Mesodermal cell (in vitro differentiated cells): ENCODE measurements at regions not wholly inside any gene's neighbourhood (a gene's known extent, or its start where the extent isn't known, plus 50 kb on each side); places are given as distances from the start of the nearest gene placed in this dataset.

Source experiments
- H3K27ac ChIP-seq: 2 replicates; pipeline ENCODE4 v1.7.0; 2013; ENCODE audit warnings: mild to moderate bottlenecking, low read depth, low read length, moderate library complexity; ENCODE audit not compliant: severe bottlenecking
- H3K36me3 ChIP-seq: 2 replicates; pipeline ENCODE4 v1.7.1; 2013; ENCODE audit warnings: mild to moderate bottlenecking, low read length, moderate library complexity; ENCODE audit not compliant: control insufficient read depth, insufficient read depth
- H3K4me1 ChIP-seq: one replicate; pipeline ENCODE4 v1.7.1; 2013; ENCODE audit warnings: mild to moderate bottlenecking, low read length; ENCODE audit not compliant: insufficient read depth, control insufficient read depth, poor library complexity, severe bottlenecking
- H3K4me3 ChIP-seq: 2 replicates; pipeline ENCODE4 v1.7.0; 2013; ENCODE audit warnings: low read length, control low read depth, mild to moderate bottlenecking; ENCODE audit not compliant: insufficient read depth, poor library complexity, severe bottlenecking; ENCODE audit errors: extremely low read depth
- H3K9me3 ChIP-seq: 2 replicates; pipeline ENCODE4 v1.7.1; 2013; ENCODE audit warnings: mild to moderate bottlenecking, low read length, moderate library complexity; ENCODE audit not compliant: control insufficient read depth
- WGBS, 2 experiments: methylation state at CpG; one replicate each; pipeline ENCODE4 v1.1.5; 2013; ENCODE audit warnings: missing lambda C conversion rate in 2 of 2; ENCODE audit not compliant: insufficient coverage in 2 of 2; 5-methylcytosine and 5-hydroxymethylcytosine counted together

GRCh38 chr16:35296962-35297653 lies 1837.7 kb downstream of the TP53TG3F start:
- WGBS, 2 experiments = 69 to 75% methylated on average over 2 of the region's 2 CpGs
- H3K36me3 ChIP-seq = no peaks in the 10 kb centered on the region
- peaks cover 68% of the 10 kb centered on the region for H3K9me3 ChIP-seq
- H3K4me3 ChIP-seq = no peak overlapping the region
- no peaks in the 10 kb centered on the region for H3K4me1 ChIP-seq
- H3K27ac ChIP-seq = no peak overlapping the region

- Histone ChIP-seq H3K4me3 (no peak overlapping the region), H3K36me3 (no peaks in the 10 kb centered on the region), H3K27ac (no peak overlapping the region), H3K4me1 (no peaks in the 10 kb centered on the region), H3K9me3 (peaks cover 83% of the 10 kb centered on the region)
- WGBS, 2 experiments = 32 to 62% methylated on average over 1 to 2 of the region's 2 CpGs
Observed at GRCh38 chr16:35298460-35299243, 1839.2 kb downstream of the TP53TG3F start.

- no peaks in the 10 kb centered on the region for H3K36me3 ChIP-seq
- no peak overlapping the region for H3K4me3 ChIP-seq
- H3K4me1 ChIP-seq = no peaks in the 10 kb centered on the region
- H3K27ac ChIP-seq = no peak overlapping the region
- peaks cover 87% of the 10 kb centered on the region for H3K9me3 ChIP-seq
- WGBS, 2 experiments = 50 to 75% methylated on average over 1 of the region's 1 CpG
Observed at GRCh38 chr16:35302859-35303258, 1843.4 kb downstream of the TP53TG3F start.

GRCh38 chr16:35305476-35305875 lies 1846.1 kb downstream of the TP53TG3F start:
- Histone ChIP-seq H3K4me3 (no peak overlapping the region), H3K27ac (no peak overlapping the region), H3K9me3 (peaks cover 82% of the 10 kb centered on the region), H3K36me3 (no peaks in the 10 kb centered on the region), H3K4me1 (no peaks in the 10 kb centered on the region)
- 100% methylated on average over 1 of the region's 1 CpG; no CpG with 5 or more reads in 1 of the 2 experiments for WGBS, 2 experiments

GRCh38 chr16:35306915-35307314 lies 1847.5 kb downstream of the TP53TG3F start:
- H3K27ac ChIP-seq = no peak overlapping the region
- WGBS, 2 experiments = 0% methylated on average over 1 of the region's 1 CpG; no CpG with 5 or more reads in 1 of the 2 experiments
- no peak overlapping the region for H3K4me3 ChIP-seq
- H3K9me3 ChIP-seq = peaks cover 87% of the 10 kb centered on the region
- H3K36me3 ChIP-seq = no peaks in the 10 kb centered on the region
- H3K4me1 ChIP-seq = no peaks in the 10 kb centered on the region

- H3K4me1 ChIP-seq = no peaks in the 10 kb centered on the region
- 69 to 76% methylated on average over 3 to 4 of the region's 5 CpGs for WGBS, 2 experiments
- no peak overlapping the region for H3K27ac ChIP-seq
- no peak overlapping the region for H3K4me3 ChIP-seq
- H3K36me3 ChIP-seq = no peaks in the 10 kb centered on the region
- peaks cover 88% of the 10 kb centered on the region for H3K9me3 ChIP-seq
Observed at GRCh38 chr16:35308674-35309073, 1849.3 kb downstream of the TP53TG3F start.

- H3K27ac ChIP-seq = no peak overlapping the region
- no peak overlapping the region for H3K4me3 ChIP-seq
- peaks cover 85% of the 10 kb centered on the region for H3K9me3 ChIP-seq
- H3K4me1 ChIP-seq = no peaks in the 10 kb centered on the region
- no peaks in the 10 kb centered on the region for H3K36me3 ChIP-seq
- 78 to 92% methylated on average over 2 to 3 of the region's 3 CpGs for WGBS, 2 experiments
Observed at GRCh38 chr16:35310999-35311398, 1851.6 kb downstream of the TP53TG3F start.

- 75 to 81% methylated on average over 10 of the region's 10 CpGs for WGBS, 2 experiments
- Histone ChIP-seq H3K4me1 (no peaks in the 10 kb centered on the region), H3K27ac (no peak overlapping the region), H3K9me3 (peaks cover 86% of the 10 kb centered on the region), H3K4me3 (no peak overlapping the region), H3K36me3 (no peaks in the 10 kb centered on the region)
Observed at GRCh38 chr16:35311475-35311874, 1852.1 kb downstream of the TP53TG3F start.

GRCh38 chr16:35314298-35314697 lies 1854.9 kb downstream of the TP53TG3F start:
- H3K9me3 ChIP-seq = peaks cover 74% of the 10 kb centered on the region
- no peaks in the 10 kb centered on the region for H3K36me3 ChIP-seq
- WGBS, 2 experiments = 31 to 44% methylated on average over 2 of the region's 3 CpGs
- no peak overlapping the region for H3K27ac ChIP-seq
- no peaks in the 10 kb centered on the region for H3K4me1 ChIP-seq
- no peak overlapping the region for H3K4me3 ChIP-seq

- 42 to 69% methylated on average over 2 of the region's 2 CpGs for WGBS, 2 experiments
- H3K4me1 ChIP-seq = no peaks in the 10 kb centered on the region
- peaks cover 51% of the 10 kb centered on the region for H3K9me3 ChIP-seq
- no peak overlapping the region for H3K4me3 ChIP-seq
- no peaks in the 10 kb centered on the region for H3K36me3 ChIP-seq
- no peak overlapping the region for H3K27ac ChIP-seq
Observed at GRCh38 chr16:35319536-35320192, 1860.3 kb downstream of the TP53TG3F start.
